Testis (tissue), 2 donors: ENCODE measurements at regions not wholly inside any gene's neighbourhood (a gene's known extent, or its start where the extent isn't known, plus 50 kb on each side); places are given as distances from the start of the nearest gene placed in this dataset.
"Not testable (repeated sequence)": the region's sequence is repeated elsewhere in the genome, so short reads cannot be mapped to it uniquely, and the experiment has no call there.

Source experiments
- CTCF ChIP-seq, 3 experiments: fragments of 450-650 bp in 2 of 3; fragments of 200-600 bp in 1 of 3; sonication (generic) in 1 of 3; IDR thresholded peaks; one replicate each; pipeline ENCODE4 v1.5.1; 2016 to 2019; ENCODE audit warnings: antibody characterized with exemption in 3 of 3, mild to moderate bottlenecking in 2 of 3, moderate library complexity in 1 of 3
- POLR2A ChIP-seq: fragments of 450-650 bp; IDR thresholded peaks from one replicate; pipeline ENCODE4 v1.6.1; 2017; ENCODE audit warnings: antibody characterized with exemption, mild to moderate bottlenecking, moderate library complexity

- TF ChIP-seq POLR2A; CTCF (IDR thresholded peaks at IDR 0.05): not testable (repeated sequence)
Measured at GRCh38 chrX:144131080-144131479, 247.2 kb downstream of the UBE2NL start.
